ENCODE measurements at regions not wholly inside any gene's neighbourhood (a gene's known extent, or its start where the extent isn't known, plus 50 kb on each side); places are given as distances from the start of the nearest gene placed in this dataset.
A peak's percentile ranks its signal among the peaks of the same experiment; 100 is the strongest.

- DNase-seq: no peak
- no peak for TF ChIP-seq POLR2A (IDR thresholded peaks at IDR 0.05)
- no peak for TF ChIP-seq EP300 (IDR thresholded peaks at IDR 0.05)
- TF ChIP-seq, protein P1, sequence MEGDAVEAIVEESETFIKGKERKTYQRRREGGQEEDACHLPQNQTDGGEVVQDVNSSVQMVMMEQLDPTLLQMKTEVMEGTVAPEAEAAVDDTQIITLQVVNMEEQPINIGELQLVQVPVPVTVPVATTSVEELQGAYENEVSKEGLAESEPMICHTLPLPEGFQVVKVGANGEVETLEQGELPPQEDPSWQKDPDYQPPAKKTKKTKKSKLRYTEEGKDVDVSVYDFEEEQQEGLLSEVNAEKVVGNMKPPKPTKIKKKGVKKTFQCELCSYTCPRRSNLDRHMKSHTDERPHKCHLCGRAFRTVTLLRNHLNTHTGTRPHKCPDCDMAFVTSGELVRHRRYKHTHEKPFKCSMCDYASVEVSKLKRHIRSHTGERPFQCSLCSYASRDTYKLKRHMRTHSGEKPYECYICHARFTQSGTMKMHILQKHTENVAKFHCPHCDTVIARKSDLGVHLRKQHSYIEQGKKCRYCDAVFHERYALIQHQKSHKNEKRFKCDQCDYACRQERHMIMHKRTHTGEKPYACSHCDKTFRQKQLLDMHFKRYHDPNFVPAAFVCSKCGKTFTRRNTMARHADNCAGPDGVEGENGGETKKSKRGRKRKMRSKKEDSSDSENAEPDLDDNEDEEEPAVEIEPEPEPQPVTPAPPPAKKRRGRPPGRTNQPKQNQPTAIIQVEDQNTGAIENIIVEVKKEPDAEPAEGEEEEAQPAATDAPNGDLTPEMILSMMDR (IDR thresholded peaks at IDR 0.05): no peak
- WGBS, 3 donors: 97 to 100% (median 100%) methylated on average over 1 of the region's 1 CpG
- H3K27ac ChIP-seq: no peak overlapping the region
- no peaks in the 10 kb centered on the region for H3K27me3 ChIP-seq
- no peaks in the 10 kb centered on the region for H3K4me1 ChIP-seq (ENCODE audit: insufficient read depth)
- H3K36me3 ChIP-seq: no peaks in the 10 kb centered on the region
- H3K9me3 ChIP-seq: no peaks in the 10 kb centered on the region
- intact Hi-C loops (cut with DNase I): no loop called here
- no peak overlapping the region for H3K4me3 ChIP-seq
Measured at GRCh38 chr2:64828261-64828660, 160.9 kb upstream of the SLC1A4 start.

GRCh38 chr2:64829525-64829924, 159.7 kb upstream of the SLC1A4 start:
- TF ChIP-seq POLR2A (IDR thresholded peaks at IDR 0.05) (no peak), EP300 (IDR thresholded peaks at IDR 0.05) (no peak)
- TF ChIP-seq, protein P1 (IDR thresholded peaks at IDR 0.05): no peak
- WGBS, 3 donors: 80 to 87% (median 87%) methylated on average over 6 of the region's 6 CpGs
- Histone ChIP-seq H3K4me3 (no peak overlapping the region), H3K36me3 (no peaks in the 10 kb centered on the region), H3K9me3 (no peaks in the 10 kb centered on the region), H3K4me1 (ENCODE audit: insufficient read depth) (no peaks in the 10 kb centered on the region), H3K27ac (no peak overlapping the region), H3K27me3 (no peaks in the 10 kb centered on the region)
- intact Hi-C loops (cut with DNase I): no loop called here
- no peak for DNase-seq

GRCh38 chr2:64831134-64831976, 157.8 kb upstream of the SLC1A4 start:
- H3K27ac ChIP-seq: no peak overlapping the region
- no peaks in the 10 kb centered on the region for H3K27me3 ChIP-seq
- H3K9me3 ChIP-seq: no peaks in the 10 kb centered on the region
- intact Hi-C loops (cut with DNase I): no loop called here
- DNase-seq: peak in 3 of 5 donors; percentile 43 to 55 (median 54)
- TF ChIP-seq POLR2A (IDR thresholded peaks at IDR 0.05) (no peak), EP300 (IDR thresholded peaks at IDR 0.05) (no peak)
- TF ChIP-seq, protein P1 (IDR thresholded peaks at IDR 0.05): peak in 2 of 3 donors; percentile 15 to 36
- no peaks in the 10 kb centered on the region for H3K36me3 ChIP-seq
- WGBS, 3 donors: 70 to 79% (median 75%) methylated on average over 20 of the region's 20 CpGs
- H3K4me1 ChIP-seq (ENCODE audit: insufficient read depth): no peaks in the 10 kb centered on the region
- H3K4me3 ChIP-seq: no peak overlapping the region

- no peaks in the 10 kb centered on the region for H3K9me3 ChIP-seq
- WGBS, 3 donors: 57 to 70% (median 68%) methylated on average over 6 of the region's 6 CpGs
- no peaks in the 10 kb centered on the region for H3K36me3 ChIP-seq
- intact Hi-C loops (cut with DNase I): no loop called here
- no peaks in the 10 kb centered on the region for H3K4me1 ChIP-seq (ENCODE audit: insufficient read depth)
- H3K4me3 ChIP-seq: no peak overlapping the region
- DNase-seq: no peak
- TF ChIP-seq, protein P1 (IDR thresholded peaks at IDR 0.05): no peak
- TF ChIP-seq POLR2A (IDR thresholded peaks at IDR 0.05): no peak
- no peak for TF ChIP-seq EP300 (IDR thresholded peaks at IDR 0.05)
- H3K27me3 ChIP-seq: no peaks in the 10 kb centered on the region
- H3K27ac ChIP-seq: no peak overlapping the region
Measured at GRCh38 chr2:64831977-64832328, 157.2 kb upstream of the SLC1A4 start.
